Omental fat pad (tissue), 3 donors: ENCODE measurements at regions not wholly inside any gene's neighbourhood (a gene's known extent, or its start where the extent isn't known, plus 50 kb on each side); places are given as distances from the start of the nearest gene placed in this dataset.
A peak's percentile ranks its signal among the peaks of the same experiment; 100 is the strongest.

Experiments
- ATAC-seq: fragments of 150-250 bp; one replicate; pipeline ENCODE4 v1.9.1; 2016; ENCODE audit warnings: mild to moderate bottlenecking, moderate library complexity; ENCODE audit not compliant: low FRiP score
- DNase-seq: peaks from one replicate; pipeline ENCODE4 v3.0.0-alpha.2; 2019; ENCODE audit warnings: low spot score
- TF ChIP-seq, protein P1 (sequence below), 3 donors: fragments of 450-650 bp; IDR thresholded peaks; one replicate each; pipeline ENCODE4 v1.5.1; 2016 to 2017; ENCODE audit warnings: antibody characterized with exemption in 3 of 3, mild to moderate bottlenecking in 3 of 3, moderate library complexity in 2 of 3

DNA sequence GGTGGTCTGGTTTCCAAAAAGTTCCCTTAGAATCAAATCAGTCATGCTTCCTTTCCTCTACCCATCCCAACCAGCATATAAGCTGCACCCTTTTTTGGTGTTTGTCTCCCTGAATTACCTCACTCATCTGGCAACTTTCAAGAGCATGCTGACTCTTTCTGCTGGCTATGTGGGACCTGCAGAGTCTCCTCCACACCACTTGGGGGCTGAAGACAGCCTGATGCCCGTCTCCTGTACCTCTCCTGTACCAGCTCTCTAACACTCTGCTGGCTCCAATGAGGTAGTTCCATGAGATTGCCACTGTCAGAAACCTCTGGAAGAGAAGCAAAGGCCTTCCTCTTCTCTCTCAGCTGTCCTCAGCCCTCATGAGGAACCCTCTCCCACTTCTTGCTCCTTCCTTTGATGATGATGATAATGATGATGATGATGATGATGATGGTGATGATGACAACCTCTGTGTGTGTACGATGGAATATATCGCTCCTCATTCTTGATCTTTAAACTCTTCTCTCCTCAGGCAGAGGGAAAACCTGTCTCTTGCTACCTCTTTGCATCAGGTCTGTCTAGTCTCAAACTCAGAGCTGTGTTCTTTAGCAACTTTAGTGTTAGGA lies 257.5 kb downstream of the ZNF621 start:
- TF ChIP-seq, protein P1, sequence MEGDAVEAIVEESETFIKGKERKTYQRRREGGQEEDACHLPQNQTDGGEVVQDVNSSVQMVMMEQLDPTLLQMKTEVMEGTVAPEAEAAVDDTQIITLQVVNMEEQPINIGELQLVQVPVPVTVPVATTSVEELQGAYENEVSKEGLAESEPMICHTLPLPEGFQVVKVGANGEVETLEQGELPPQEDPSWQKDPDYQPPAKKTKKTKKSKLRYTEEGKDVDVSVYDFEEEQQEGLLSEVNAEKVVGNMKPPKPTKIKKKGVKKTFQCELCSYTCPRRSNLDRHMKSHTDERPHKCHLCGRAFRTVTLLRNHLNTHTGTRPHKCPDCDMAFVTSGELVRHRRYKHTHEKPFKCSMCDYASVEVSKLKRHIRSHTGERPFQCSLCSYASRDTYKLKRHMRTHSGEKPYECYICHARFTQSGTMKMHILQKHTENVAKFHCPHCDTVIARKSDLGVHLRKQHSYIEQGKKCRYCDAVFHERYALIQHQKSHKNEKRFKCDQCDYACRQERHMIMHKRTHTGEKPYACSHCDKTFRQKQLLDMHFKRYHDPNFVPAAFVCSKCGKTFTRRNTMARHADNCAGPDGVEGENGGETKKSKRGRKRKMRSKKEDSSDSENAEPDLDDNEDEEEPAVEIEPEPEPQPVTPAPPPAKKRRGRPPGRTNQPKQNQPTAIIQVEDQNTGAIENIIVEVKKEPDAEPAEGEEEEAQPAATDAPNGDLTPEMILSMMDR (IDR thresholded peaks at IDR 0.05): no peak
- ATAC-seq: no peak
- no peak for DNase-seq

DNA sequence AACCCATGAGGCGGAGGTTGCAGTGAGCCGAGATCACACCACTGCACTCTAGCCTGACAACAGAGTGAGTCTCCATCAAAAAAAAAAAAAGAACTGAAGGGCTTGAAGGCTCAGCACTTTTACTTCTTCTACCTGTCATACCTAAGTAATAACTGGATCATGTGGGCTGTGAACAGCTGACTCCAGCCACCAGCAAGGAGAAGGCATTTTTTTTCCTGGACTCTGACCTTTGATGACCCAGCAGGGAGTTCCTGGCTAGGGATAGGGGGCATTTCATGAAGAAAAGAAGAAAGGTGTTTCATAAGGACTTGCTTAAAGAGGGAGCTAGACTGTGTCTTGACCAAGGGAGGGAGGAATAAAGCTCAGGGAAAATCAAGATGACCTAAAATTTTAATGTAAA lies 266.0 kb downstream of the ZNF621 start:
- DNase-seq (no peak), ATAC-seq (no peak)
- TF ChIP-seq, protein P1 (IDR thresholded peaks at IDR 0.05): no peak

DNA sequence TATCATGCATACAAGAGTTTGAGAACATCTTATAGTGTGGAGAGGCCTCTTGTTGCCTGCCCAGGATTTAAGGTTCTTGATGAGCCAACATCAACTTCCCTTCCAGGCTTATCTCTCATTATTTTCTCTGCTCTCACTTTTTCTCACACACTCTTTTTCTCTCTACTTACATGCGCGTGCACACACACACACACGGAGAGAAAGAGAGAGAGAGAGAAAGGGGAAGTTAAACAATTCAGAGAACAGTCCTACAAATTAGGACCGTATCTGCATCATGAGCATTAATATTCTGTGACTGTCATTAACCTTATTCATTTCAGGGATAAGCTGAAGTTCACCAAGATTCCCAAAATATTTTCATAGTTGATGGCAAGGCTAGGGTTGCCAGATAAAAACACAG lies 269.0 kb downstream of the ZNF621 start:
- no peak for DNase-seq
- TF ChIP-seq, protein P1 (IDR thresholded peaks at IDR 0.05): no peak
- ATAC-seq: no peak

DNA sequence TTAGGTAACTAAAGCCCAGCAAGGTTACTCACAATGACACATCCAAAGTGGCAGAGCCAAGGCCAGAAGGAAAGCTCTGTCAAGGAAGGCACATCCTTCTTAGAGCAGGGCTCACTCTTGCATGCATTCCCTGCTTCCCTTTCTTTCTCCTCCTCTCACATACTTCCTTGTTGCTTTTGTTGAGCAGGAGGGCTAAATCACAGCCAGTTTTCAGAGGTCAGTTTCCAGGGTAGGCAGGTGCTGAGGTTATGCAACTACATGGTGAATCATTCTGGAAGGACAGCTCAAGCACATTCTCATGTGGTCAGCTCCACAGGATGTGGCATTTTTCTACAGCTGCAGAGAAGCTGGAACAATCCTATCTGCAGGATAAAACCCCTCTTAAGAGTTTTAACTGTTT lies 275.6 kb downstream of the ZNF621 start:
- DNase-seq (no peak), ATAC-seq (peak; percentile 92)
- TF ChIP-seq, protein P1 (IDR thresholded peaks at IDR 0.05): no peak

DNA sequence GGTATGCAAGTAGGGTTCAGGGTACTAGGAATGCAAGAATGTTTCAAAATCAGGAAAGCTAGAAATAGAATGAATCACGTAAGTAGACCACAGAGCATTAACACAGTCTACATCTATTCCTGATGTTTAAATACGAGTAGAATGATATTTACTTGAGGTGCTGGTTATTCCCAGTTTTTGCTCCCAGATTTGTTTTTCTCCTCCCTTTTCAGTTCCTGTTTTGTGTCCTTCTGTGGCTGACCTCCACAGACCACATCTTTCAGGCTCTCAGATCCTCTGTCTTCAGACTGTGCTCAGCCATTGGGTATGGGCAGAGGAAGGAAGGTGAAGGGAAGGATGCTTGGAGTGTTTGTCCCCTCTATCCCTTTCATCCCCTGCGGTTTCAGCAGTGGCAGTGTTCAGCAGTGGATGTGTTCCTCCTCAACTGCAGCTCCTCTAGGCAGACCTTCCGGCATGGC lies 276.6 kb downstream of the ZNF621 start:
- TF ChIP-seq, protein P1 (IDR thresholded peaks at IDR 0.05): no peak
- ATAC-seq: no peak
- DNase-seq: no peak

DNA sequence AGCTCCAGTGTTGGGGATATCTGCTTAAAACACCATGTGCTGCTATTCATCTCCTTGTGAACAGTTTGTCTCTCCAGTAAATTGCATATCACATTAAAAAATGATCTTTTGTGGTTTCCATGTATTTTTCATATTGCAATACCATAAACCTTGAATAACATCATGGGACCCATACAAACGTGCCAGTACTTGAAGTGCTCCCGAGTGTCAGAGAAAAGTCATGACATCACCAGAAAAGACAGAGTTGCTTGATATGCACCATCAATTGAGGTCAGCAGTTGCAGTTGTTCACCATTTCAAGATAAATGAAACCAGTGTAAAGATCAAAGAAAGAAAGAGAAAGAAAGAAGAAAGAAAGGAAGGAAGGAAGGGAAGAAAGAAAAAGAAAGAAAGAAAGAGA lies 278.6 kb downstream of the ZNF621 start:
- TF ChIP-seq, protein P1 (IDR thresholded peaks at IDR 0.05): no peak
- ATAC-seq (no peak), DNase-seq (no peak)

DNA sequence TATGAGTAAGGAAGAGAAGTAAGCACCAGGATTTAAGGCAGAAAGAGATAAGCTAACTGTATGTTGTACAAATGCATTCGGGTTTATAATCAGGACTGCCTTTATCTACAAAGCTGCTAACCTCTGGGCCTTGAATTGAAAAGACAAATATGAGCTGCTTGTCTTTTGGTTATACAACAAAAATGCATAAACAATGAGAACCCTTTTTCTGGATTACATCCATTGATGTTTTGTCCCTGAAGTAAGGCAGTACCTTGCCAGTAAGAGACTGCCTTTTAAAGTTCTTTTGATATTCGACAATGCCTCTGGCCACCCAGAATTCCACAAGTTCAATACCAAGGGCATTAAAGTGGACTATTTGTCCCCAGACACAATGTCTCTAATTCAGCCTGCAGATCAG lies 280.7 kb downstream of the ZNF621 start:
- TF ChIP-seq, protein P1 (IDR thresholded peaks at IDR 0.05): no peak
- ATAC-seq (no peak), DNase-seq (no peak)
